ENCODE measurements at regions not wholly inside any gene's neighbourhood (a gene's known extent, or its start where the extent isn't known, plus 50 kb on each side); places are given as distances from the start of the nearest gene placed in this dataset.

- Histone ChIP-seq H3K4me3 (ENCODE audit: control insufficient read depth in 2 of 3, extremely low read depth in 1 of 3, insufficient read depth in 2 of 3, low read depth in 1 of 3, low read length in 3 of 3) (no peak overlapping the region), H3K9me3 (ENCODE audit: control insufficient read depth, low read depth, low read length) (no peaks in the 10 kb centered on the region), H3K9ac (ENCODE audit: control insufficient read depth, extremely low read depth, insufficient read depth, low read length) (no peak overlapping the region), H3K27me3 (ENCODE audit: control insufficient read depth, extremely low read depth, insufficient read depth, low read length) (no peaks in the 10 kb centered on the region), H3K4me1 (ENCODE audit: control insufficient read depth, extremely low read depth, insufficient read depth, low read length) (peaks cover 4% of the 10 kb centered on the region), H3K36me3 (ENCODE audit: control insufficient read depth in 2 of 2, extremely low read depth in 1 of 2, insufficient read depth in 2 of 2, low read length in 2 of 2) (no peaks in the 10 kb centered on the region), H3K27ac (ENCODE audit: control insufficient read depth, insufficient read depth, low read length) (no peak overlapping the region), H2AFZ (ENCODE audit: control insufficient read depth, low read length) (no peak overlapping the region), H3K9me1 (ENCODE audit: control insufficient read depth, extremely low read depth, insufficient read depth, low read length) (no peaks in the 10 kb centered on the region), H4K20me1 (ENCODE audit: control insufficient read depth, extremely low read depth, insufficient read depth, low read length) (no peaks in the 10 kb centered on the region), H3K79me2 (ENCODE audit: control insufficient read depth, insufficient read depth, low read length) (no peaks in the 10 kb centered on the region), H3K4me2 (ENCODE audit: control insufficient read depth, extremely low read depth, insufficient read depth, low read depth, low read length) (no peak overlapping the region)
- TF ChIP-seq, protein P1, sequence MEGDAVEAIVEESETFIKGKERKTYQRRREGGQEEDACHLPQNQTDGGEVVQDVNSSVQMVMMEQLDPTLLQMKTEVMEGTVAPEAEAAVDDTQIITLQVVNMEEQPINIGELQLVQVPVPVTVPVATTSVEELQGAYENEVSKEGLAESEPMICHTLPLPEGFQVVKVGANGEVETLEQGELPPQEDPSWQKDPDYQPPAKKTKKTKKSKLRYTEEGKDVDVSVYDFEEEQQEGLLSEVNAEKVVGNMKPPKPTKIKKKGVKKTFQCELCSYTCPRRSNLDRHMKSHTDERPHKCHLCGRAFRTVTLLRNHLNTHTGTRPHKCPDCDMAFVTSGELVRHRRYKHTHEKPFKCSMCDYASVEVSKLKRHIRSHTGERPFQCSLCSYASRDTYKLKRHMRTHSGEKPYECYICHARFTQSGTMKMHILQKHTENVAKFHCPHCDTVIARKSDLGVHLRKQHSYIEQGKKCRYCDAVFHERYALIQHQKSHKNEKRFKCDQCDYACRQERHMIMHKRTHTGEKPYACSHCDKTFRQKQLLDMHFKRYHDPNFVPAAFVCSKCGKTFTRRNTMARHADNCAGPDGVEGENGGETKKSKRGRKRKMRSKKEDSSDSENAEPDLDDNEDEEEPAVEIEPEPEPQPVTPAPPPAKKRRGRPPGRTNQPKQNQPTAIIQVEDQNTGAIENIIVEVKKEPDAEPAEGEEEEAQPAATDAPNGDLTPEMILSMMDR (optimal IDR thresholded peaks at IDR 0.05 in 1 of 3, IDR thresholded peaks at IDR 0.05 in 1 of 3, conservative IDR thresholded peaks at IDR 0.05 in 1 of 3; ENCODE audit: extremely low read depth in 1 of 3, insufficient read depth in 2 of 3, low read length in 3 of 3), result no peak
- TF ChIP-seq EZH2 (IDR thresholded peaks at IDR 0.05; ENCODE audit: low read length), result no peak
- no peak for FAIRE-seq
- dilution Hi-C loops (cut with MboI; ENCODE audit: extremely low pct_ligation_motif_present, low sequenced_read_pairs), result no loop called here
- no peak for DNase-seq (ENCODE audit: low read depth, low spot score)
These were observed 54.0 kb upstream of the STMND1 start for GRCh38 chr6:17047889-17048288.

DNA sequence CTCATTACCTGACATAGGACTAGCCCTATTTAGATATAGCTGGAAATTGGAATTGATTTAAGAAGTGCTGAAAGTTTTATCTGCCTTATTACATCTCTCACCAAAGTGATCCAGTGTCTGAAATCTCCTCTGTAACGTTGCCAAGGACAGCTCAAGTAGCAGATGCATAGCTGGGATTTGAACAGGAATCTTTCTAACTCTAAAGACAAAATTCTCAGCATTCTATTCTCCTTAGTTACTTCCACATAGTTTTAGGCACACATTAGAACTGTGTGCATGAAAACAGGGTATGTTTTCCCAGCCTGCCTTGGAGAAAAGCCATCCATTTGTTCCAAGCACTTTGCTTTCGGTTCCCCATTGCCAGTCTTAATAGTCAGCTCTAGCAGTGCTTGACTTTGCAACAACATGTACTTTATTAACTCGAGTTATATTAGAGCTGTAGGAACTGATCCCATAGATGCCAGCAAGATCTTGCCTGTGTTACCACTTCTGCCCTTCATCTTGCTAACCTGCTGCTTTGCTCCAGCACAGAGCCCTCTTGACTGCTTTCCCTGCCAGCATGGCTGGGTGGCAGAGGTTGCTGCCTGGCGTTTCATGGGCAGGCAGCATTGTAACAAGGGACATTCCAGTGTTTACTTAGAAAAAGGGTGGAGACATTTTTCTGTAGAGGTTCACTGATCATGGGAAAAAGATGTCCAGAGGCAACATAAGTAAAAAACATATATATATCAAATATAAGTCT lies 56.1 kb upstream of the STMND1 start:
- no peak for DNase-seq (ENCODE audit: low read depth, low spot score)
- no peaks in the 10 kb centered on the region for H4K20me1 ChIP-seq (ENCODE audit: control insufficient read depth, extremely low read depth, insufficient read depth, low read length)
- no peak overlapping the region for H3K4me3 ChIP-seq (ENCODE audit: control insufficient read depth in 2 of 3, extremely low read depth in 1 of 3, insufficient read depth in 2 of 3, low read depth in 1 of 3, low read length in 3 of 3)
- H3K9me1 ChIP-seq (ENCODE audit: control insufficient read depth, extremely low read depth, insufficient read depth, low read length), result no peaks in the 10 kb centered on the region
- H3K27me3 ChIP-seq (ENCODE audit: control insufficient read depth, extremely low read depth, insufficient read depth, low read length), result no peaks in the 10 kb centered on the region
- peak overlapping the region; percentile 20 for H3K4me2 ChIP-seq (ENCODE audit: control insufficient read depth, extremely low read depth, insufficient read depth, low read depth, low read length)
- H3K4me1 ChIP-seq (ENCODE audit: control insufficient read depth, extremely low read depth, insufficient read depth, low read length), result peaks cover 11% of the 10 kb centered on the region
- dilution Hi-C loops (cut with MboI; ENCODE audit: extremely low pct_ligation_motif_present, low sequenced_read_pairs), result no loop called here
- no peak overlapping the region for H3K9ac ChIP-seq (ENCODE audit: control insufficient read depth, extremely low read depth, insufficient read depth, low read length)
- TF ChIP-seq, protein P1 (optimal IDR thresholded peaks at IDR 0.05 in 1 of 3, IDR thresholded peaks at IDR 0.05 in 1 of 3, conservative IDR thresholded peaks at IDR 0.05 in 1 of 3; ENCODE audit: extremely low read depth in 1 of 3, insufficient read depth in 2 of 3, low read length in 3 of 3), result no peak
- TF ChIP-seq EZH2 (IDR thresholded peaks at IDR 0.05; ENCODE audit: low read length), result no peak
- H3K79me2 ChIP-seq (ENCODE audit: control insufficient read depth, insufficient read depth, low read length), result no peaks in the 10 kb centered on the region
- H2AFZ ChIP-seq (ENCODE audit: control insufficient read depth, low read length), result peak overlapping the region; percentile 11
- H3K9me3 ChIP-seq (ENCODE audit: control insufficient read depth, low read depth, low read length), result no peaks in the 10 kb centered on the region
- peak; percentile 60 for FAIRE-seq
- no peak overlapping the region for H3K27ac ChIP-seq (ENCODE audit: control insufficient read depth, insufficient read depth, low read length)
- no peaks in the 10 kb centered on the region for H3K36me3 ChIP-seq (ENCODE audit: control insufficient read depth in 2 of 2, extremely low read depth in 1 of 2, insufficient read depth in 2 of 2, low read length in 2 of 2)
